SIG-M5 treated with dmso at 0.1 percent for 504 hours (cell line): ENCODE measurements at regions not wholly inside any gene's neighbourhood (a gene's known extent, or its start where the extent isn't known, plus 50 kb on each side); places are given as distances from the start of the nearest gene placed in this dataset.
A peak's percentile ranks its signal among the peaks of the same experiment; 100 is the strongest.

Source experiments
- DNase-seq: peaks from one replicate; lab custom pipeline; 2025; ENCODE audit not compliant: unreplicated experiment; lab: John Stamatoyannopoulos, UW

DNA sequence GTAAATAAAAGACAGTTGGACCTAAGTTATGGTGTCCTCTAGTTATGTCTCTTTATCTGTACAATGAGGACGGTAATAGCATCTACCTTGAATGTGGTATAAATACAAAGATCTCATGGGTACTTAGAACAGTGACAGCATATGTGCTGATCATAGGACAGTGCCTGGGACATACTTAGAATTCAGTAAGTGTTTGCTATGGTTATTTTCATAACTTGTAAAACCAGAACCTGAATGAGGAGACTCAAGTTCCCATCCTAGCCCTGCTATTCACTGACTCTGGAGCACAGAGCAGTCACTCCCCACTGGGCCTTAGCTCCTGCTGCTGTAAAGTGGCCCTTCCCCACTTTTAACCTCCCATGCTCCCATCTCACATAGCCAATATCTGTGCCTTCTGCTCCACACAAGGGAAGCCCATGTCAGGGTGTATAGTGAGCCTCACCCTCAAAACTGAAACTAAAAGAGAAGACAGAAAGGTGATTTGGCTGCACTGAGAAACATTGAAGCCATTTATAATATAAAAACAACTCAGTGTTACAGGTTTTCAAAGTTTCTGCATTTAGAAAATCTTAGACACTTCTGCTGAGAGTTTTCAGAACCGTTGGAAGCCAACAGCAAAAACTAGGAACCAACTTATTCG, 225.4 kb upstream of the UBE2E2 start:
- no peak for DNase-seq

DNA sequence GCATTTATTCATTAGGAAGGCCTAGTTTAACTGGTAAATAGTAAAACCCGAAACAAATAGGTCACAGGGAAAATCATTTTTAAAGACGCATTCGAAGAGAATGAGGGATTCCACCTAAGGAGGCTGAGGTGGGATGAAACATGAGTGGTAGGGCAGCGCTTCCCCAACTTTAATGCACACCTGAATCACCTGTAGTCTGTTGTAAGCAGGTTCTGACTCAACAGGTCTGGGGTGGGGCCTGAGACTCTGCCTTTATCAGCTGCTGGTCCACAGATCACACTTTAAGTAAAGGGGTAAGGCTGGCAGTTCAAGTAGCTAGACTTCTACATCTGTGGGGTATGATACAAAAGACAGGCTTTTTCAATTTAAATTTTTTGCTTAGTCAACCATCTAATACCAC, 223.5 kb upstream of the UBE2E2 start:
- no peak for DNase-seq

DNA sequence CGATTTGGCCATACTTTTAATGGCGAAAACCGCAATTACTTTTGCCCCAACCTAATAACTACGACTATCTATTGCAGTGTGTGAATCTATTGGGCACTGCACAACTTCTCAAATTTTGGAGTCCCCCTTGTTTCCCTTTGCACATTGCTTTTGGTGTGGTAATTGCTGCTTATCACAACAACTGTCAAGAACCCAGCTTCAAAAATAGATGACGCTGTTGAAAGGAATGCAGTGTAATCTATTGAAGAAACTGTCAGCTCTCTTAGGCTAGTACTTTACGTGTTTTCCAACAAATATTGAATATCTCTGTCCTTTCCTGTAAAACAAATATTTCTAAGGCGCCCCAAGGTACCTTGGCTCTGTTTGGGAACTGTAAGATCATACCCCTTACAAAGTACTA, 222.8 kb upstream of the UBE2E2 start:
- no peak for DNase-seq

DNA sequence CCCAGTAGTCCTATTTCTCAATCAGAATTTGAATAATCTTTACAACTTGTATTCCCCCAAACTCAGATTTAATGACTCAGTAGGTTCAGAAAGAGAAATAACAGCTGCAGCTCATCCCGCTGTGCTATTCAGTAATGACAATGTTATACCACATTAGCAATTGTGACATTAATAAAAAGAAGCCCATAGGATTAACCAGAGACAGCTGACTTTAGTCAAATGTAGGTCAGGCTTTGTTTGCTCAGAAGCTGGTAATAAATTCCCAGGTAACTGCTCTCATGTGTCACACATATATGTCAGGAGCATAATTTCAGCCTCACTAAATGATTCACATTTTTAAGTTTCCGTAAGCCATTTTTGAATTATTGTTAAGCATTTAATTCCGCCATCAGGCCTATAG, 222.0 kb upstream of the UBE2E2 start:
- DNase-seq, result no peak

DNA sequence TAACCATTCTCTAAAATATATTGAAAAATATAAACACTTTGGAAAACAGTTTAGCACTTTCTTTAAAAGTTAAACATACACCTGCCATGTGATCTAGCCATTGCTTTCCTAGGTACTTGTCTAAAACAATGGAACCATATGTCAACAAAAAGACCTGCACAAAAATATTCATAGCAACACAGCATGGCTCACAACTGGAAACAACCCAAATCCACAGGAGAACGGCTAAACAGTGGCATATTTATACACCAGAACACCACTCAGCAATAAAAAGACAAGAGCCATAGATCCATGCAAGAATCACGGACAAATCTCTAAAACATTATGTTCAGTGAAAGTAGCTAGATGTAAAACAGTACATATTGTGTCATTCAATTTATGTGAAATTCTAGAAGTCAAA, 221.3 kb upstream of the UBE2E2 start:
- DNase-seq, result no peak

DNA sequence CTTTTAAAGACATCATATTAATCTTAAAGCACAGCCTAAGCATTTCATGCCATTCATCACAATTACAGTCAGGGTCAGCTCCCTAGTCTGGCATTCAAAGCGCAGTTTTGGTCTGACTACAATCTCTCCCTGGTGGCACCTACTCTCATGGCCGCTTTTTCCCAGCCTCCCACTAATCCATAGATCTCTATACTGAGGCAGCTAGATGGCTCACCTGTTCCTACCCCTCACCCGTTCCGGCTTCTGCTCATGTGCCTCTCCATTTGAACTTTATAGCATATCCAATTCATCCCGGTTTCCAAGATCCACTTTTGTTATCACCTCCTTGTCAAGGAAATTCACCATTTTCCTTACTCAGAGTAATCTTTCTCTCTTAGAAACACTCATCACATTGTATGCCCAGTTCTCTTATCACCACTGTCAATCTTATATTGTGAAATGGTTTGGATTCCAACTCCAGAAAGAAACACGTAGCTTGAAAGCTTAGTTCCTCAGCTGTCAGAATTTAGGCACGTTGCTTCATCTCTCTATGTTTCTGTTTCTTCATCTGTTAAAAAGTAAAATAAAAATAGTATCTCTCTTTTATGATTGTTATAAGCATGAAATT, 220.0 kb upstream of the UBE2E2 start:
- DNase-seq, result peak; percentile 5

DNA sequence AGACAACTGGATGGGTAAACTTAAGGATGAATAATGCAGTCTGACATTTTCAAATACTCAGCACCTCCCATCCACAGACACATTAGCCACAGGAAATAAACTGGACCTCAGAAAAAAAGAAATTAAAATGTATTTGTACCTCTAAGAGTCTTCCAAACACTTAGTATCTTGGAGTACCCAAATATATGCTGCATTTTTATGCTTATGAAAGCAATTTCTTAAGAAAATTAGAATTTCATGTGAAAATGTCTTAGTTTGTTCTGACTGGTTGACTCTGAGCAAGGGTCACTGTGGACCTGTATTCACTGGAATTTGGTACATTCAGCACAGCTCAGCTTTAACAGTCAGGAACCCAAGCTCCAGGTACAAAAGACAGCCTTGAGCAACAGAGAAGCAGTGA, 216.2 kb upstream of the UBE2E2 start:
- no peak for DNase-seq

DNA sequence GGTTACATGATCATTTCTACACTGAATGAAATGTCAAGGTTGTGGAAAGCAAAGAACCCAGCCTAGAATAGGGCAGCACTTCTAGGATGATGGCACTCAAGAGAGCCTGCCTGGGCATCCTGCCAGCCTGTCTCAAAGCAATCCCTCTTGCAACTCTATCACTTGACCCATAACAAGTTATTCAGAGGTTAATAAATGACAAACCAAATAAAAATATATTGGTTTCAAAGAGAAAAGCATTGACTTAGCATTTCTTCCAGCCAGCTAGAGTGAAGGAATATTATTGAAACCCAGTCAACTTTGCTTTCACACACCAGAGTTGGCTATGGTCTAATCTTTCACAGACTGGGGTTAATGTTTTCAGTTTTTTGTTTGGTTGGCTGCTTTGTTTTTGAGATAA, 214.6 kb upstream of the UBE2E2 start:
- no peak for DNase-seq

DNA sequence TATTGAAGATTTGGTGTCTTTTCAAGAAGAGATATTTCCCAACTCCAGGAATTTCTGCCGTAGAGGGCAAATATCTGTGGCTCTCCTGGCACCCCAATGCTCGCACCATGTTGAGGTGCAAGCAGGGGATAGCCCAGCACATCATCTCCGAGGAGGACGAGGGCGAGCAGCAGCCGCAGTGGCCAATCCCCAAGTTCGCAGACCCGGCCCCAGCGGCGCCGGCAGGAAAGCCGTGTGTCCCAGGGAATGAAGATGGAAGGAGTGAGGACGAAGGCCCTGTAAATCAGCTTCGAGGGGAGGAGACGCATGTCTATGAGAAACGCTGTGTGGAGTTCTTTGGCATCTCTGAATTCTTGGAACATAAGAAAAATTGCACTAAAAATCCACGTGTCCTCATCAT, 213.4 kb upstream of the UBE2E2 start:
- no peak for DNase-seq

DNA sequence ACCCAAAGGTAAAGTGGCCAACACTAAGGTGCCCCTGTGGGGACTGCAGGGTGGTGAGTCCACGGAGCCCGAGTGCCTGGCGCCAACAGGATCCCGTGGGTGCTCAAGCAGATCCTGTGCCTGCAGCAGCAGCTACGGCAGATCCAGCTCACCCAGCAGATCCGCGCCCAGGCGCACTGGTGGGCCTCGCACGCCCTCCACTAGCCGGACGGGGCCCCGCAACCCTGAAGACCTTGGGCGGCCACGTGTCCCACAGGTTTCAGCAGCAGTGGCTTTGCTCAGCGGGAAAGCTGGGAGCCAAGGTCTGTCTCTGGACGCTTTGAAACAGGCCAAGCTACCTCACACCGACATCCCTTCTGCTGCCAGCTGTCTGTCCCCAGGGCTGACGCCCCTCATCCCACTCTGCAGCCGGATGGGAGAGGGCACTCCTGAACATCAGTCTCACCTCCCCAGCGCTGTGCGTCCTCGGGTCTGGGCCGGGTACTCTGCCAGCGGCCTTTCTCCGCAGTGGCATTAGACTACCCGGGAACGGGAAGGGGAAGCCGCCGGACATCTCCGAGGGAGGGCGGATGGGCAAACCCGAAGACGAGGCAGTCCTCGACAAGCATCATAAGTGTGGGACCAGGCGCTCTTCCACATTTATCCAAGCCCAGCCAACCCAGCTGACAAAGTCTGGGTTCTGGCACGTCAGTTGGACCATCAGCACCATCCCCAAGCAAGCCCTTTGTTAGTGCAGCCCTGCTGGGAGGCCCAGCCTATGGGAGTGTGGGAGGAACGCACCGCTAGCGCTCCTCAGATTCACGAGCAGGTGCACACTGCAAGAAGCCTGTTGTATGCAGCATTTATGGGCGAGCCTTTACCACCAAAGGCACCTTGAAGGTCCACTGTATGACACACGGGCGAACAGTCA, 212.6 kb upstream of the UBE2E2 start:
- no peak for DNase-seq

DNA sequence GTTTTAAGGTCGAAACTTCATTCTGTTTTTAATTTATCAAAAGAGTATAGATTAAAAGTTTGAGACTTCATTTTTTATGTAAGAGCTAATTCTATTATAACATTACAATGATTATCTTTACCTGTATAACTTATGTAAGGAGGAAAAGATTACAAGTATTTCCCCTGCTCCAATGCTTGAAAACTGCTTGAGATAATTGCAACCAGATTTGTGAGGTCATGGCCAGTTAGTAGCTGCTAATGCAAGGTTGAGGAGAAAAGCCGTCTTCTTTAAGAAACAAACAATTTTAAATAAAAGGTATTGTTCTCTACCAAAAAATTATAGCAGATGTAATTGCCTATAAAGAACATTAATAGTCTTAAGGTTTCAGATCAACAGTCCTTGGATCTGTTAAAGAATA, 208.3 kb upstream of the UBE2E2 start:
- DNase-seq, result no peak

DNA sequence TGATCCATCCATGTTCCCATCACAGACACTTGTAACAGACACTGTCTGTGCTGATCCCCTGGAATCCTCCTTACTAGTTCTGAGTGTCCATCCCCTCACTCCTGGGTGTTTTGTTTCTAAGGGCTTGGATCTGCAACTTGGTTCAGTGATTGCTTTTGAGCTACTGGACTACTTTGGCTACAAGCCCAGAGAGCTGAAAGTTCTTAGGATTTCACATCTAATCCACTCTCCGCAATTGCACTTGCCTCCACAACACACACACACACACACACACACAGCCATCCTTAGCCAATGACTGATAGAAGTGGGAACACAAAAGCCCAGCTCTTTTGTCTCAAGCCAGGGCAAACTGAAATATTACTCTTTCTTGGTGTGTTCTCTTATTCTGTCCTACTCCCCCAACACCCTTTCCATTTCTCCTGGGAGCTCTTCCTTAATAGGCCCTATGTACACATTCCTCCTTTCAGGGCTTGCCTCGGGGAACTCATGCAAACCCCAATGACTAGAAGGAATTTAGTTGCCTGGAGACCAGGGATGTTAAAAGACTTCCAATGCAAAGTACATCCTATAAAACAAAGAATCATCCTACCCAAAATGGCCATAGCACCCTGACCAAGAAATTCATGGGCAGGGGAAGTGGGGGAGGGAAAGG, 206.1 kb upstream of the UBE2E2 start:
- no peak for DNase-seq

DNA sequence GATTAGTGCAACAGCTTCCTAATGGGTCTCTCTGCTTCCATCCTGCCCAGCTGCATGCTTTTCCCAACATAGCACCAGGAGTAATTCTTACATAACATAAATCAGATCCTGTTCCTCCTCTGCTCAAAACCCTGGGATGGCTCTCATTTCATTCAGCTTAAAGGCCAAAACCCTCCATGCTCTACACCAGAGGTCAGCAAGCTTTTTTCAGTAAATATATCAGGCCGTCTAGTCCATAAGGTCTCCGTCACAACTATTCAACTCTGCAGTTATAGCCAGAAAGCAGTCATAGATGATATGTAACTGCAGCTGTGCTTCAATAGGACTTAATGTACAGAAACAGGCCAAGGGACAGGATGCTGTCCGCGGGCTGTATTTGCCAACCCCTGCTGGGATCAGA, 202.8 kb upstream of the UBE2E2 start:
- DNase-seq, result no peak

DNA sequence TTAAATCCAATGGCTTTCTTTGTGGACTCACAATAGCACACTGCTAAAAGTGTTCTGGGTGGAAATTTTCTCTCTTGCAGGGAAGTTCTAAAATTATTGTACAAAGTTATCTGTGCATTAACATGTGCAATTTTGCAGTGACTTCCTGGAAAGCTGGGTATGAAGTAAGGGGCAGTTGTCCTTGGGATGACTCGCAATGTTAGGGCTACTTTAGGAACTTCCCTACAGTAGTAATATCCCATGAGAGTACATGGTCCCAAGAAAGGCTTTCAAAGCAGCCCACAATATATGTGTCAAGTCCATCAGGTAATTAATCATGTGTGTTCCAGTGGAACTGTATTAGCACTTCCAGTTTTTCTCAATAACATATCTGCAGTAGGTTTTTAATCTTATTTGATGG, 201.0 kb upstream of the UBE2E2 start:
- no peak for DNase-seq

DNA sequence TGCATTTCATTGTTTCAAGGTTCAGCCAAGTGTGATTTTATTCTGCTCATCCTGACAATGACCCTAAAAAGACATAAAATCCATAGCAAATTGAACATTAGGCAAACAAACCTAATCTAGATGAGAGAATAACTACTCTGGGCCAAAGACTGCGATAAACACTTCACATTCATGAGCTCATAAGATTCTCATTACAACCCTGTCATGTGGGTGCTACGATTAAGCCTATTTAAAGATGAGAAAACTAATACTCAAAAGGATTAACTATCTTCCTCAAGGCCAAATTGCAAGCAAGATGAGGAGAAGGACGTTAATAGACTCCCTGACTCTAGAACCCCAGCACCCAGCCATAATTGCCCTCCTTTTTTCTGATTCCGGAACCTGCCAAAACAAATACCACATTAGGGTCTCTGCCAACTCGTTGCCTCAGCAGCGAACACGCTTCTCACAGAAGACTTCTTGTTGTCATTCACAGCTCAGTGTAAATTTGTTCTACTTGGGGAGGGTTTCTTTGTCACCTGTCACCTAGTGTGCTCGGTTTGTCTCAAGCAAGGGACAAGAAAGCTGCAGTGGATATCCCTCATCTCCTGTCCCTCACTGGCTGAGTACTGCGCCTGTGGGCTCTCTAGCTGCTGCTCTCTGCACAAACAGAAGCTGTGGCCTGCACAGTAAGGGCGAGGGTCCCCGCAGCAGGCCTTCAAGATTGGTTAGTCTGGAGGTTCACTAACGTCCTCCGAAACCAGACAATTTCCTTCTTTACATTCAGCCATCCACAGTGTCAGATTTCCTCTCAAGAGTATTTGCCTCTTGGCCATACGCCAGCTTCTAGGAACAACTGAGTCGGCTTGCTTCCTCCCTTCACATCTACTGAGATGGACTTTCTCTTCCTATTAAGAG, 200.0 kb upstream of the UBE2E2 start:
- DNase-seq, result no peak

DNA sequence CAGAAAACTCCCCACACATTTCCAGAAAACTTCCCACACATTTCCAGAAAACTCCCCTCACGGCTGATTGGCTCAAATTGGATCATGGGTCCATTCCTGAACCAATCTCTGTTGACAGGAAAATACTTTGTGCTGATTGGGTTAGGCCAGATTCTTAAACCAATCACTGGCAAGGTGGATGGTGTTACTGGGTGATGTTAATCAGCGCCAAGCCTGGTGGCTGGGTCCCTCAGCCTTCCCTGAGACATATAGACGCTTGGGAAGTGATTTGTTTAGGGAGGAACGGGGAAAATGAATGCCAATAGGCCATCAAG, 199.4 kb upstream of the UBE2E2 start:
- DNase-seq, result no peak

DNA sequence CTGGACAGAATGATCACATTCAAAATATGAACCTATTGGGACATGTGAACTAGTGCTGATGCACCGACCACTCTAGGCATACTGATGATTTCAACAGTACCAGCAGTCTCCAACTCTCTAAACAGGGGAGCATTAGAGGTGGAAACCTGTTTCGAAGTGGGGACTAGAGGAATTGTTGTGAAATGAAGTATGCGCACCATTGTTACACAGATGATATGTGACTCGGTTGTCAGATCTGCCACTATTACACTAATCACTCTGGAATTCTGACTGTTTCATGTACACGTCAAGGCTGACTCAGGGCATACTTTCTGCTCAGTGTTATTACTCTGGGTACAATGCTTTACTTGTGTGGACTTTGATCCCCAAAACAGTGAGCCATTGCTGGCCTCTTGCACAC, 198.2 kb upstream of the UBE2E2 start:
- no peak for DNase-seq

DNA sequence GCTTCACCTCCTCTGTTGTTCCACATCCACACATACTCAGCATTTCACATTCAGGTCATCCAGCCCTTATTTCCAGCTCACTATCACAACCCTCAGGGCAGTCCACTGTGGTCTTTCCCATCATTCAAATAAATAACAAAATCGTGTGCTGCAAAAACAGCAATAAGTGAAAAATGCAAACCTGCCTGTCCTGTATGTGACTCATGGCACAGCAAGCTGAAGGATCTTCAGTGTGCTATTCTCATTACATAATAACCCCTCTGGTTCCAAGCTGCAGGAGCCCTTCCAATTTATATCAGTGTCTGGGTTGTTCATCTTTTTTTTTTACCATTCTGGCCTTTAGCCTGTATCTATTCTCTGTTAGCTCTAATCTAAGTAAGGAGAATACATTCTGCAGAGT, 185.3 kb upstream of the UBE2E2 start:
- peak; percentile 16 for DNase-seq

DNA sequence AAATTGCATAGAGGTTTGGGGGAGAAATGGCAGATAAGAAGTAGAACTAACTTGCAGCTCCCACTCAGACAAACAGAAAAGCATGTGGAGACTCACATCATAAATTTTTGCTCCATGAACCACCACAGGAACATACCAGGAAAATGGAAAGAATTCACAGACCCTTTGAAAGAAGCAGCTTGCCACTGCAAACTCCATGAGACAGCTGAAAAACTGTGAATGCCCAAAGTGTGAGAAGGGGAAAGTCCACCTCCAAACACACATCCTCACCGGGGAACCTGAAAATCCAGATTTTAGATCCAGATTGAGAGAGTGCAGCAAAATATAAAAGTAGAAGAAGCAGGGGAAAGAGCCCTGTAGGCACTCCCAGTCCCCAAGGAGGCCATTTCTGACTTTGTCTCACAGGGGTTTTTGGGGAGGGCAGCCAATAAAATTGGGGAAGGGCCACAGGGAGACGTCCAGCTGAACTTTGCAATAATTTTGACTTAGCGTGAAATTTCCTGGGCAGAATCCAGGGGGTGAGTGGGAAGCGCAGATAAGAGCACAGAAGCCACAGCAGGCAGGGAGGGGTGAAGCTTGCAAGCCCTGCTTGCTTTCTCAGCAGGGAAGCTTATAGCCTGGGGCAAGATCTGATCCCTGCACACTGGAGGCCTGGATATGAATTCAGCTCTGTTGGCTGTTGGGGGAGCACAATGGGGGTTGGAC, 183.4 kb upstream of the UBE2E2 start:
- DNase-seq, result no peak

DNA sequence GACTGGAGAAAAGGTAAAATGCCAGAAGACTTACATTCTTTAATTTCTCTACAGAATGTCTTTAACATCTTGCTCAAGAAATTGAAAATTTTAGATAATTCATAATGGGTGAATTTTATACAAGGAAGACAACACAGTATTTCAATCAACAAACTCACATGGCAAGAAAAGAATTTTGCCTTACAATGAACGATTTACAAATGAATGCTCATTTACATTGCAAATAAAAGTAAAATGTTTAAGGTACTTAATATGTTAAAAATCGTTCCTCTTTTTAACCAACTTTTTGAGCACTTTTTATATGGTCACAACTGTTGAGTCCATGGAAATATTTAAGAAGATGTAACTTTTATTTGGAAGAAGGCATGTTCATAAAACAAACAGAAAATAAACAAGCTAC, 174.8 kb upstream of the UBE2E2 start:
- DNase-seq, result no peak
